HG03064 (cell line): ENCODE measurements at regions not wholly inside any gene's neighbourhood (a gene's known extent, or its start where the extent isn't known, plus 50 kb on each side); places are given as distances from the start of the nearest gene placed in this dataset.

Source experiments
- ATAC-seq: cut with Tn5 transposase; IDR thresholded peaks from one replicate; pipeline ENCODE4 v1.9.1; 2021; ENCODE audit warnings: low read depth; ENCODE audit not compliant: unreplicated experiment

- ATAC-seq: no peak
Observed at GRCh38 chr15:47607695-47608094, 109.6 kb upstream of the SEMA6D start.

DNA sequence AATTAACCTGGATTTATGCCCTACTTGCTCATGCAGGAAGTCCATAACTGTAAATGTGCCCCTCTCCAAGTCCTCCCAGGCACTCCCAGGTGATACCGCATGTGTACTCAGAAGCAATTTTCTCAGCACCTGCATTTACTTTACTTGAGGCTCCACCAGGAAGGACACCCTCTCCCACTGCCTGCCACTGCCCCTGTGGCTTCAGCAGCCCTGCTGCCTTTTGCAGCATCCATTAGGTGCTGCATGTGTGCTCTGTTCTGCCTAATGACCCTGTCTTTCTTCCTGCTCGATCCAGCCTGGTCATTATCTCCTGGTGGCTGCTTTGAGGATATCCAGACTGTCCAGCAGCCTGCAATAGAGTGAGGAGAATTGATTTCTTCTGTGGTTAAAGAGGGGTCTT, 107.6 kb upstream of the SEMA6D start:
- no peak for ATAC-seq

- no peak for ATAC-seq
Observed at GRCh38 chr15:47610736-47611135, 106.6 kb upstream of the SEMA6D start.

GRCh38 chr15:47614360-47615011, 102.8 kb upstream of the SEMA6D start:
- no peak for ATAC-seq

- no peak for ATAC-seq
Observed at GRCh38 chr15:47616876-47617275, 100.4 kb upstream of the SEMA6D start.

DNA sequence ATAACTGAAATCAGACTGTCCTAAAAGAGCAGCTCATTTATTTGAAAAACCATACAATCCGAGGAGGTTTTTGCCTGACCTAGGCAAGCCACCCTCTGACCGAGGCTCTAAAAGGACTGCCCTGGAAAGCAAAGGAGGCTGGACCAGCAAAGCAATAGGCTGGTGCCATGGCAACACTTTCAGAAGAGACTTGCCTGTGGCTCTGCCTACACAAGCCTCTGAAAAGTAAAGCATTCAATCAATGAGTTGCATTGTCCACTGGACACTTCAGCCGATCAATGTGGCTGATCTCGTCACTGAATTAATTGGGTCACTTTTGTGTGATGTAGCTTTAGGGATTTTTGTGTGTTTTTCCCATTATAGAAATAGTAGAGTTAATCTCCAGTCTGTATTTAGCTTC, 99.1 kb upstream of the SEMA6D start:
- no peak for ATAC-seq

GRCh38 chr15:47620960-47621681, 96.2 kb upstream of the SEMA6D start:
- no peak for ATAC-seq

DNA sequence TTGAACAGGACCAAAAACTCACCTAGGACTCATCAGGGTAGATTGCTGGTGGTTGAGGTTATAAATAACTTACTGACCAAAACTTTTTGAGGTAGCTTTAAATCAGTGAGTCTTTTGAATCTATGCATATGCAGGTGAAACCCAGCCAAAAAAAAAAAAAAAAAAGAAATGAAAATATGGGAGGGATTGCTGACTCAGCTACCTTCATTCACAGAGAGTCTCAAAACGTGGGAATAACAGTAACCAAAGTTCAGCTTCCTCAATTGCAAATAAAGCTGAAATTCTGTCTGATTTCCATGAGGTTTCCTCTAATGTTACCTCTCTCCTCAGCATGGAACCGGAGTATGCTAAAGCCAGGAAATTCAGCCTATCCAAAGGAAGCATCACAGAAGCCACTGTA, 95.2 kb upstream of the SEMA6D start:
- ATAC-seq: no peak

DNA sequence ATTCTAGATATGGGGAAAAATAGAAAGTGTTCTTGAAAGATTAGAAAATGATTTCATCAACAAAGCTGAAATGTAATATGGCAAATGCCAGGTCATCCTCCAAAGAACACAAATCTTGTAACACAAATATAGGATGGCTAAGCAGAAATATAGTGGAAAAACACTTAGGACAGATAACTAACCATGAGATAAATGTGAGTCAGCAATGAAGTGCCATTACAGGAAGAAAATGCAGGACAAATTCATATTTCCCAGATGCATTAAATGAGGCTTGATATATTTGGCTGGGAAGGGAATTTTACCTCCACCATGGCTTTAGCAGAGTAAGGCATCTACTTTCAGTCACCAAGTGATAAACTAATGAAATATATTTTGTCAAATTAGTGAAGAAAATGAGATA, 92.8 kb upstream of the SEMA6D start:
- no peak for ATAC-seq

- ATAC-seq: no peak
Observed at GRCh38 chr15:47639042-47639441, 78.3 kb upstream of the SEMA6D start.

DNA sequence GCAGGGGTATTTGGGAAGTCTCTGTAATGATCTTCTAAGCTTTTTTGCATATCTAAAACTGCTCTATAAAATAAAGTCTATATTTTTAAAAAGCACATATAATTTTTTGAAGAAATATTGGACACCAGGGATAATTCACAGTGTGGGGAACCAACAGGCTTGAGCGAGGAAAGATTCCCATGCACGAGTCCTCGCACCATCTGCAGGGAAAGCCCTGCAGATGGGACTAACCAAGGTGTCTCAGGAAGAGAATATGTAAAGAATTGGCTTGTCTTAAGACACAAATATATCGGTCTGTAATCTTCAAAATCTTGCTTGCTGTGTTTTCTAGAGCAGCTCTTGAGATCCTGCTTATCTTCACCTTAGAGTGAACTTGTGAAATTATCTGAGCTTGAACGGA, 77.2 kb upstream of the SEMA6D start:
- no peak for ATAC-seq

DNA sequence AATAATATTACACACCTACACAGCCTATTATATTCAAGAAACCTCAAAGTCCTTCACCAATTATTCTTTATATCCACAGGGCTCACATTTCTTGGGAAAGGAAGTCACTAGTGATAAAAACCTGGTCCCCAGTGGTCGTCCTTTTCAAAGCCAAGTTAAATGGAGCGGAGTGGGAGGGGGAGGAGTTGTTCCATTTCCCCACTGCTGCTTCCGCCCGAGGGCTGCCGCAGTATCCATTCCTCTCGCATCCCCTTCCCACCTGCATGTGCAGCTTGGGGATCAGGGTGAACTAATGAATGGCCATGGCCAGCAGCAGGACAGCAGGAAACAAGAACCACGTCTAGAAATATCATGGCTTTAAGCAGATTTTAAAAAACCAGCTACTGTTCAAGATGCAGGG, 76.4 kb upstream of the SEMA6D start:
- ATAC-seq: no peak

GRCh38 chr15:47644722-47645121, 72.6 kb upstream of the SEMA6D start:
- no peak for ATAC-seq

DNA sequence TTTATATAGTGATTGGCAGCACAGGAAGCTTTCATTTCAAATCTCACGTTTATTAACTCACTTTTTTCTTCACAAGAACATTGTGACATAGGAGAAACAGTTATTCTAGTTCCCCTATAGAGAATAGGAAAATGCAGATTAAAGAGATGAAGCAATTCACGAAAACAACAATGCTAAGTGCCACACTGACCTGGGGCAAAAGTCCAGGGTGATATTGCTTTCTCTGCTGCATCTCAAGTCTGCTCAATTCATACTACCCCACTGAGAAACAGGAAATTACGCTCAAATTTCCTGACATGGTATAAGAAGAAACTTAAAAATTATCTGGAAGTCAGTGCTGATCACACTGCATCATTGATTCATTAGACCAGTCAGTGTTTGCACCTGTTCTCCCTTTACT, 66.7 kb upstream of the SEMA6D start:
- ATAC-seq: no peak

DNA sequence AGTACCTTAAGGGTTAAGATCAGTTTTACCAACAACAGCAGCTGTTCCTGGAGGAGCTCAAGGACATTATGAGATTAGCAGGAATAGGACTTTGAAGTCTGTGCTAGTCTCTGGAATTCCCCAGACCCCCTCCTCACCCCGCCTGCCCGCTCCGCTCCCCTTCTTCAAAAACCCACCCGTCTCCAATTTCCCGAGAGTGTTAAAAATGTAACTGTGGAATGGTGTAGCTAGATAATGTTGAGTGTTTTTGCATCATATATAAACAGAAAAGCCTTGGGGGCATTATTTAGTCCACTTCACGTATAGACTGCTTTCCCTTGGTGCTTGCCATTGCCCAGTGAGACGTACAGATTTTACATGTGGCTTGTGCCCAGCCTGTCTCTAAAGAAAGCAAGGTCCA, 65.0 kb upstream of the SEMA6D start:
- ATAC-seq: no peak

DNA sequence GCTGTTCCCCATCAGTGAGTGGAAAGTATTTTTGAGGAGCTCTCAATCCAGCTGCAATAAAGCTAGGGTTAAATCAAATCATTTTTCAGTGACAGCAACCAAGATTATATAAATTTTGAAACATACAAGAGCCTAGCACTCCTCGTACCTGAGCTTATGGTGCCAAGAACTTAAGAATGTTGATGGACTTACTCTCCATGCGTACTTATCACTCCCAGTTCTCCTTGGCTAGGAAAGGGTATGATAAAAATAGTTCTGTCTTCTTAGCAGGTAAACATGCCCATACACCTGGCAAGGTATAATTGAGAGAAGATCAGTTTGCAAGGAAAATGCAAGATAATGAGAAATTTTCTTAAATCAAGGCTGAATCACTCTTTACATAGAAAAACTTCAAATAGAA, 64.5 kb upstream of the SEMA6D start:
- no peak for ATAC-seq

DNA sequence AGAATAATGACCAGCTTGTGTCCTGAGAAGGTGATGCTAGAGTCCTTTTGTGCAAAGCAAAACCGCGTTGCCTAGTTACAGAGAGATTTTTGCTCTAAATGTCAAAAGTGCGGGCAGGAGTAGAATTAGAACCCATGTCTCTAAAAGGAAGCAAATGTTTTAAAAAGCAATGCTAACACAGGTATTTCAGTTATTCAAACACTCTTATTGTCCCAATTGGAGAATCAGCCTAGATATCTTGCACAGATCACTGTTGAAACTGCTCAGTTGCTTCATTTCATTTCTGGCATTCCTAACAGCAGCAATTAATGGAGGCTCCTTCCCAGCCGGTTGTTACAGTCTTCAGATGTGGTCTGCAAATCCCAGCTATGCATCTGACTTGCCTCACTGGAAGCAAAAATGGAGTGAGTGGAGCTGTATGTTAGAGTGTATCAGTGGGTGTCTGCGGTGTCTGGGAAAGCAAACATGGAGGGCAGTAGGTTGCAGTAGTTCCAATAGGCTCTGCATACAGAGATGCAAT, 55.6 kb upstream of the SEMA6D start:
- ATAC-seq: no peak

DNA sequence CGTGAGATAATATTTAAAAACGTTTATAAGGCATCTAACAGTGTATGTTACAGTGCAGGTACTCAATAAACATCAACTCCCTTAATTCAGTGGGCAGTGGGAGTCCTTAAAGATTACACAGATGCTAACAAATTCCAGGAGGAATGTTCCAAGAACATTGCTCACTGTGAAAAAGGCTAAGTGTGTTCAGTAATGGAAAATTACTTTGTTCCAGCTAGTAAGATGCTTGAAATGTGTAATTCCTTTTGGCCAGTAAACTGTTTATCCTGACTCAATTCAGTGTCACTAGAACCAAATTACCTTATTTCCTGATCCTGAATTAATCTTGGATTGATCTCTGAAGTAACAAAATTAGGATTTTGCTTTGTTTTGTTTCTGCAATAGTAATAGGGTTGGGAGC, 54.2 kb upstream of the SEMA6D start:
- ATAC-seq: no peak
